A673 (cell line): ENCODE measurements at regions not wholly inside any gene's neighbourhood (a gene's known extent, or its start where the extent isn't known, plus 50 kb on each side); places are given as distances from the start of the nearest gene placed in this dataset.

Experiments used
- BruUV-seq: library from RNA; stranded (reverse); fragments of 400-500 nt; replicated peaks from 2 replicates; lab custom pipeline; 2021; lab: Mats Ljungman, UMichigan
- CTCF ChIA-PET: fragments of 300-600 bp; sonication (Branson Sonifier 250); formaldehyde crosslinking; loops from one replicate; lab custom pipeline; 2022; ENCODE audit warnings: antibody characterized with exemption; lab: Charles Lee
- POLR2A ChIA-PET: fragments of 300-600 bp; sonication (Branson Sonifier 250); formaldehyde crosslinking; loops from one replicate; lab custom pipeline; 2022; ENCODE audit warnings: antibody characterized with exemption; ENCODE audit not compliant: low non-redundant PET; lab: Charles Lee
- DNase-seq: peaks from one replicate; pipeline ENCODE4 v3.0.0-alpha.2; 2015; ENCODE audit warnings: low spot score
- H3K27ac ChIP-seq: fragments of 200-600 bp; sonication (generic); 2 replicates; pipeline ENCODE4 v1.5.1; 2016; ENCODE audit warnings: mixed run types, low read depth, mild to moderate bottlenecking, mixed read lengths, antibody characterized with exemption, low read length; ENCODE audit not compliant: poor library complexity, severe bottlenecking
- H3K27me3 ChIP-seq: fragments of 200-600 bp; sonication (generic); replicated peaks from 2 replicates; pipeline ENCODE4 v1.6.1; 2017; ENCODE audit warnings: mixed run types, low read depth, mild to moderate bottlenecking, mixed read lengths, antibody characterized with exemption, low read length; ENCODE audit not compliant: insufficient read depth, poor library complexity
- H3K36me3 ChIP-seq: fragments of 200-600 bp; sonication (generic); 2 replicates; pipeline ENCODE4 v1.6.1; 2016; ENCODE audit warnings: mixed run types, mild to moderate bottlenecking, mixed read lengths, antibody characterized with exemption, low read length; ENCODE audit not compliant: insufficient read depth, poor library complexity, severe bottlenecking
- H3K4me1 ChIP-seq: fragments of 200-600 bp; sonication (generic); 2 replicates; pipeline ENCODE4 v1.6.1; 2017; ENCODE audit warnings: mixed run types, mild to moderate bottlenecking, mixed read lengths, antibody characterized with exemption, low read length; ENCODE audit not compliant: insufficient read depth, poor library complexity, severe bottlenecking
- H3K4me3 ChIP-seq: fragments of 200-600 bp; sonication (generic); 2 replicates; pipeline ENCODE4 v1.5.1; 2016; ENCODE audit warnings: low read depth, mixed run types, mild to moderate bottlenecking, mixed read lengths, low read length; ENCODE audit not compliant: poor library complexity, severe bottlenecking
- H3K9me3 ChIP-seq: fragments of 200-600 bp; sonication (generic); 2 replicates; pipeline ENCODE4 v1.6.1; 2016; ENCODE audit warnings: mixed run types, low read depth, mild to moderate bottlenecking, mixed read lengths, antibody characterized with exemption, low read length; ENCODE audit not compliant: poor library complexity, severe bottlenecking
- EZH2 ChIP-seq: fragments of 200-600 bp; sonication (generic); IDR thresholded peaks from 2 replicates; pipeline ENCODE4 v1.6.1; 2017; ENCODE audit warnings: borderline replicate concordance, low read depth, mild to moderate bottlenecking, mixed read lengths, antibody characterized with exemption, low read length; ENCODE audit not compliant: poor library complexity, severe bottlenecking
- intact Hi-C: fragments of 100-400 bp; cut with micrococcal nuclease; formaldehyde crosslinking; loops from one replicate; pipeline ENCODE4 v1.10.0; 2022; ENCODE audit not compliant: unreplicated experiment
- TF ChIP-seq, protein P1 (sequence below): fragments of 300-800, 200-600 bp; sonication (generic); conservative IDR thresholded peaks from 2 replicates; pipeline ENCODE4 v1.5.1; 2017; ENCODE audit warnings: low read depth, mild to moderate bottlenecking, antibody characterized with exemption, low read length, moderate library complexity, mixed read lengths

DNA sequence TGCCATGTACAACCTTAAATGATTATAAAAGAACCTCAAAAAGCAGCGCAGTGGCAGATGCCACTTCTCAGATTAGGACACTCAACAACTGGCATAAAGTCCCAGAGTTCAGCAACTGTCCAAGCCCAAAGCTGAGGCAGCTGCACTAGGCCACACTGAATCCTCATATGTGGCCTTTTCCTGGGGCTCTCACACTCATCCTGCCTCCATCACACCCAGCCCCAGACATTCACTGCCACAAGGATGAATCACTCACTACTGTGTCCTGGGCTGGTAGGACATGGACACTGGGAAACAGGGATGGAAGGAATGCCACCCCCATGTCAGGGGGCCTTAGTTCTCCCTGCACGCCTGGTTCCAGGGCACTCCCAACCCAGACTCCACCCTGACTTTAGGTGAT lies 547.7 kb downstream of the TNS3 start:
- BruUV-seq = no TSS peak
- no peaks in the 10 kb centered on the region for H3K36me3 ChIP-seq
- no peak overlapping the region for H3K27ac ChIP-seq
- intact Hi-C loops = no loop called here
- TF ChIP-seq, protein P1, sequence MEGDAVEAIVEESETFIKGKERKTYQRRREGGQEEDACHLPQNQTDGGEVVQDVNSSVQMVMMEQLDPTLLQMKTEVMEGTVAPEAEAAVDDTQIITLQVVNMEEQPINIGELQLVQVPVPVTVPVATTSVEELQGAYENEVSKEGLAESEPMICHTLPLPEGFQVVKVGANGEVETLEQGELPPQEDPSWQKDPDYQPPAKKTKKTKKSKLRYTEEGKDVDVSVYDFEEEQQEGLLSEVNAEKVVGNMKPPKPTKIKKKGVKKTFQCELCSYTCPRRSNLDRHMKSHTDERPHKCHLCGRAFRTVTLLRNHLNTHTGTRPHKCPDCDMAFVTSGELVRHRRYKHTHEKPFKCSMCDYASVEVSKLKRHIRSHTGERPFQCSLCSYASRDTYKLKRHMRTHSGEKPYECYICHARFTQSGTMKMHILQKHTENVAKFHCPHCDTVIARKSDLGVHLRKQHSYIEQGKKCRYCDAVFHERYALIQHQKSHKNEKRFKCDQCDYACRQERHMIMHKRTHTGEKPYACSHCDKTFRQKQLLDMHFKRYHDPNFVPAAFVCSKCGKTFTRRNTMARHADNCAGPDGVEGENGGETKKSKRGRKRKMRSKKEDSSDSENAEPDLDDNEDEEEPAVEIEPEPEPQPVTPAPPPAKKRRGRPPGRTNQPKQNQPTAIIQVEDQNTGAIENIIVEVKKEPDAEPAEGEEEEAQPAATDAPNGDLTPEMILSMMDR = no peak
- H3K4me3 ChIP-seq = no peak overlapping the region
- H3K4me1 ChIP-seq = no peaks in the 10 kb centered on the region
- DNase-seq = no peak
- POLR2A ChIA-PET = no interaction called here
- H3K9me3 ChIP-seq = no peaks in the 10 kb centered on the region
- no peaks in the 10 kb centered on the region for H3K27me3 ChIP-seq
- CTCF ChIA-PET = no interaction called here

DNA sequence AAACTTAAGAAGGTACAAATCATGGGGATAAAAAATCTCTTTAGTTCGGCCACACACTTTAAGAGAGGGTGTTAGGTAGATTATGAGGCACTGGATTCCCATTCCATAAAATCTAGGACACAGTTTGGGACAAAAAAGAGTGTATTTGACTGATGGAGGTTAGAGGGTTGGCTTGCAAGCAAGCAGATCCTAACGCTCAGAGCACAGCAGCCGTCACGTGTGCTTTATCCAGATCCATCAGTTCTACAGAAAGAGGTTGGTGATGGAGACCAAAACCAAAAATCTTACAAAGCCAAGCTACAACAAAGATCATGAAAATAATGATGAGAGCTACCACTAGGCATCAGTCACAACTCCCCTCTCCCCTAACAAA lies 549.4 kb downstream of the TNS3 start:
- TF ChIP-seq, protein P1 = no peak
- TF ChIP-seq EZH2 = no peak
- DNase-seq = no peak
- Histone ChIP-seq H3K27ac (no peak overlapping the region), H3K36me3 (no peaks in the 10 kb centered on the region), H3K27me3 (no peaks in the 10 kb centered on the region), H3K9me3 (no peaks in the 10 kb centered on the region), H3K4me1 (no peaks in the 10 kb centered on the region), H3K4me3 (no peak overlapping the region)
- no TSS peak for BruUV-seq
- CTCF ChIA-PET = no interaction called here
- intact Hi-C loops = no loop called here
- POLR2A ChIA-PET = no interaction called here

DNA sequence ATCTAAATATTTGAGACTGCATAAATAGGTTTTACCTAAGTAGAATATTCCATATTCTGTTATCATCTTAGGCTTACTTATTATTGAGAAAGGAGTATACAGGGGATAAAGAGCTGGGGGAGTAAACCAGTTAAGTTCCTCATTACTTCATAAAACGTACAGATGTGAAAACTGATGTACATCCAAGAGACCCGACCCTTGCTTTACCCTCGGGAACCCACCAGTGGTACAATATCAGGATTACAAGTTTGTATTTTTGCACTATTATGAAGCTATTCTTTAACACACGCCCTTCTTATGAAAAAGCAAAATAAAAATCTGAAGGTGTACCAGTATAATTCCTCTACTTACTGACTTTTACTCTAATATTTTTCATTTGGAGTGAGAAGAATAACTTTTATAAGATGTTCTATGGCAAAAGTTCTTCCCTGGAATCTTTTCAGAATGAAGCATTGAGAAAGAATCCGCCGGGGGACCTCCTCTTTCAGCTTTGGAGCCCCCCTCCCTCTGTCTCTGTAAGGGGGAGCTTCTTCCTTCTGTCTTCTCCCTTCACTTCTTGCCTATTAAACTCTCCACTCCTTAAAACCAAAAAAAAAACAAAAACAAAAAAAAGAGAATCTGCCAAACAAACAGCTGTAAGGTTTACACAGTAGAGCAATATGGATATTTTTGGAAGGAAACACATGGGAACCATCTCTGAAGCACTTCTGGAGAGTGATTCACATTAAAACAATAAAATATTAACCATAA lies 550.0 kb downstream of the TNS3 start:
- POLR2A ChIA-PET = no interaction called here
- DNase-seq = no peak
- Histone ChIP-seq H3K9me3 (no peaks in the 10 kb centered on the region), H3K4me1 (no peaks in the 10 kb centered on the region), H3K36me3 (no peaks in the 10 kb centered on the region), H3K27me3 (no peaks in the 10 kb centered on the region), H3K27ac (no peak overlapping the region), H3K4me3 (no peak overlapping the region)
- TF ChIP-seq, protein P1 = no peak
- no peak for TF ChIP-seq EZH2
- intact Hi-C loops = no loop called here
- no TSS peak for BruUV-seq
- CTCF ChIA-PET = no interaction called here
